ENCODE measurements at regions not wholly inside any gene's neighbourhood (a gene's known extent, or its start where the extent isn't known, plus 50 kb on each side); places are given as distances from the start of the nearest gene placed in this dataset.
"Not testable (repeated sequence)": the region's sequence is repeated elsewhere in the genome, so short reads cannot be mapped to it uniquely, and the experiment has no call there.

DNA sequence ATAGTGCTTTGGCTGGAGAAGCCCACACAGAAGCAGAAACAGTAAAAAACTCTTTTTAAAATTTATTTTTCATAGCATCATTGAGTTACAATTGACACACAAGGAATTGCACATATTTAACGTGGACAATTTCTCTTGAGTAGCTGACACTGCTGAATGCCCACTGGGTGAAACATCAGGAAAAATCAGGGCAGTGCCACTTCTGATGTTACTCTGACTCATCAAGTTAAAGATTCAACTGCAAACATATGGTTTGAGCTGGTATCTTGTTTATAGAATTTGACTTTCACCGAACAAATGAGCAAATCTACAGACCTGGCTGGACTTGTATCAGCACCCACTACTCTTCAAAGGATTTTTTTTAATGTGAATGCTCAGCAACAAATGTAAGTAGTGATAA lies 66.3 kb upstream of the CTSV start:
- not testable (repeated sequence) for H3K4me1 ChIP-seq (ENCODE audit: control insufficient read depth, insufficient read depth, low read length); H3K36me3 ChIP-seq (ENCODE audit: control insufficient read depth, insufficient read depth, low read length); DNase-seq; H3K27me3 ChIP-seq (ENCODE audit: control insufficient read depth, insufficient read depth, low read length); H3K4me3 ChIP-seq (ENCODE audit: low read length); H3K27ac ChIP-seq (ENCODE audit: low read length); H3K9me3 ChIP-seq (replicated peaks; ENCODE audit: control insufficient read depth, low read depth, low read length)
- no CpG with 5 or more reads among the region's 2 CpGs for WGBS (ENCODE audit: insufficient coverage)

DNA sequence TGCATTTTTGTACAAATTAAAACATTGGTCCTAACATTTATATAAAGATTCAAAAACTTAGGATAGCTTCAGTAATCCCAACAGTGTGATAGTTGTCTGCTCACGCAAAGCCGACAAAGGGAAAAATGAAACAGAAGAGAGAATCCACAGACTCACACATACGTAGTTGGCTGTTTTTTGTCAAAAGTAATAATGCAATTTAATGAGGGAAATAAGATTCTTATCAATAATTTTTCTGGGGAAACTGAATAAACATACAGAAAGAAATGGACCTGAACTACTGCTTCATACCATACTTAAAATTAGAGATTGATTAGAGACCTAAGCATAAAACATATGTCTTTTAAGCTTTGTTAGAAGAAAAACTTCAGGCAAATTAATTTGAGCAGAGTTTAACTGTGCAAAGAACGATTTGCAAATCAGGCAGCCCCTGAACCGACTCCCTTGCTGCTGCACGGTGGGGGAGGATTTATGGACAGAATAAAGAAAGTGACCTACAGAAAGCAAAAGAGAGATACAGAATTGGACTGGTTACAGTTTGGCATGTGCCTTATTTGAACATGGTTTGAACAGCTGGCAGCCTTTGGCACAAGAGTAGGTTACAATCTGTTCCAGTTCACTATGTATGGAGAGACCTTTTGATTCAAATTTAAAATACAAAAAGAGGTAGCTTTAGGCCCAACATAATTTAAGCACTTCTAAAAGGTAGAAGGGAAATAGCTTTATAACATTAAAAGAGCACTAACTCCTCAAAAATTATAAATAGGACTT lies 64.9 kb upstream of the CTSV start:
- H3K9me3 ChIP-seq (replicated peaks; ENCODE audit: control insufficient read depth, low read depth, low read length); H3K36me3 ChIP-seq (ENCODE audit: control insufficient read depth, insufficient read depth, low read length); H3K4me3 ChIP-seq (ENCODE audit: low read length); H3K4me1 ChIP-seq (ENCODE audit: control insufficient read depth, insufficient read depth, low read length); H3K27me3 ChIP-seq (ENCODE audit: control insufficient read depth, insufficient read depth, low read length); H3K27ac ChIP-seq (ENCODE audit: low read length): not testable (repeated sequence)
- 52% methylated on average over 3 of the region's 6 CpGs for WGBS (ENCODE audit: insufficient coverage)
- DNase-seq: peak; percentile 25

DNA sequence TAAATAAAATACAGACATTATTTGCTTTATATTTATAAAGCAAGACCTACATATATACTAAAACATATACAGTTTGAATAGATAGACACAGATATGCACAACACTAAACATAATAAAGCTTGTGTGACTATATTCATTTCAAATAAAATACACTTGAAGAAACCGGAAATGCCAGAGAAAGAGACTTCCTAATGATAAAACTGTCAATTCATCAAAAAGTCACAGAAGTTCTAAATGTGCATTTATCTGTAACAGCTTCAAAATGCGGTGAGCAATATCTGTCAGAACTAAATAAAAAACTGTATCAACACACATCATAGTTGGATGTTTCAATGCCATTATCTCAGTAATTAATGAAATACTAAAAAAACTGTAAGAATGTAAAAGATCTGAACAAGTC lies 60.6 kb upstream of the CTSV start:
- H3K4me3 ChIP-seq (ENCODE audit: low read length); DNase-seq; H3K36me3 ChIP-seq (ENCODE audit: control insufficient read depth, insufficient read depth, low read length); H3K9me3 ChIP-seq (replicated peaks; ENCODE audit: control insufficient read depth, low read depth, low read length); H3K4me1 ChIP-seq (ENCODE audit: control insufficient read depth, insufficient read depth, low read length); H3K27ac ChIP-seq (ENCODE audit: low read length); H3K27me3 ChIP-seq (ENCODE audit: control insufficient read depth, insufficient read depth, low read length): not testable (repeated sequence)
- no CpG with 5 or more reads among the region's 2 CpGs for WGBS (ENCODE audit: insufficient coverage)

DNA sequence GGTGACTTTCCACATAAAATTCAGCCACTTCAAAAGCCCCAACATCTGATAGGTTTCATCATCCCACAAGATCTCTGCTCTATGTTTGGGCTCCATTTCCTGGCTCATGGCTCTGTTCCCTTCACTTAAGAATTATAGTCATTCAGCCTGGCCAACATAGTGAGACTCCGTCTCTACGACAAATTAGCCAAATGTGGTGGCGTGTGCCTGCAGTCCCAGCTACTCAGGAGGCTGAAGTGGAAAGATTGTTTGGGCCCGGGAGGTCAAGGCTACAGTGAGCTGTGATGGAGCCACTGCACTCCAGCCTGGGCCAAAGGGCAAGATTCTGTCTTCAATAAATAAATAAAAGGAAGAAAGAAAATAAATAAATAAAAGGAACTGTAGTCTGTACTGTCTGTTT lies 57.9 kb upstream of the CTSV start:
- DNase-seq: no peak
- Histone ChIP-seq H3K36me3 (ENCODE audit: control insufficient read depth, insufficient read depth, low read length) (no peaks in the 10 kb centered on the region), H3K27me3 (ENCODE audit: control insufficient read depth, insufficient read depth, low read length) (no peaks in the 10 kb centered on the region), H3K27ac (ENCODE audit: low read length) (no peak overlapping the region), H3K9me3 (replicated peaks; ENCODE audit: control insufficient read depth, low read depth, low read length) (no peaks in the 10 kb centered on the region), H3K4me1 (ENCODE audit: control insufficient read depth, insufficient read depth, low read length) (no peaks in the 10 kb centered on the region), H3K4me3 (ENCODE audit: low read length) (no peak overlapping the region)
- no CpG with 5 or more reads among the region's 4 CpGs for WGBS (ENCODE audit: insufficient coverage)

DNA sequence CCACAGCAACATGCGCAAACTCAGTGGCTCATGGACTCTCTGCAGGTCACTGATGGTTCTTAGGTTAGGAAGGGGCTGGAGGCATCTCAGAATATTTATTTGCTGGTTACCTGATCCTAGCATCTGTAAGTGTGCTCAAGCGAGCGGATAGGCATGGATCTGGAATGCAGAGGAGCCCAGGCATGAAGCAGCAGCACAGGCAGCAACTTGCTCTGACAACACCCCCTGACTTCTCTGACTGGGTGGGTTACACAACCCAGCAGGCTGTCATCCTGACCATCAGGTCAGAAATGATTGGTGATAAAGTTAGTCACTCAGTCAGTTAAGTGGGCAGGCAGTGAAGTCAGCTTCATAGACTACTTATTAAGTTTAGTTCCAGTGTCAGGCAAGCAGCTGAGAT lies 50.4 kb upstream of the CTSV start:
- H3K27ac ChIP-seq (ENCODE audit: low read length); H3K36me3 ChIP-seq (ENCODE audit: control insufficient read depth, insufficient read depth, low read length); DNase-seq; H3K4me1 ChIP-seq (ENCODE audit: control insufficient read depth, insufficient read depth, low read length); H3K4me3 ChIP-seq (ENCODE audit: low read length); H3K27me3 ChIP-seq (ENCODE audit: control insufficient read depth, insufficient read depth, low read length); H3K9me3 ChIP-seq (replicated peaks; ENCODE audit: control insufficient read depth, low read depth, low read length): not testable (repeated sequence)
- WGBS (ENCODE audit: insufficient coverage): 30% methylated on average over 2 of the region's 3 CpGs
